Left ventricle myocardium inferior (tissue), 1 donor: ENCODE measurements at regions not wholly inside any gene's neighbourhood (a gene's known extent, or its start where the extent isn't known, plus 50 kb on each side); places are given as distances from the start of the nearest gene placed in this dataset.

Experiments
- DNase-seq: peaks from one replicate; pipeline ENCODE4 v3.0.0-alpha.2; 2020
- H3K27ac ChIP-seq: fragments of 200-600 bp; replicated peaks from 2 replicates; pipeline ENCODE4 v1.8.0; 2021
- H3K27me3 ChIP-seq: fragments of 200-600 bp; 2 replicates; pipeline ENCODE4 v1.8.0; 2021; ENCODE audit warnings: low read depth
- H3K36me3 ChIP-seq: fragments of 200-600 bp; 2 replicates; pipeline ENCODE4 v1.8.0; 2021
- H3K4me1 ChIP-seq: fragments of 200-600 bp; 2 replicates; pipeline ENCODE4 v1.8.0; 2021
- H3K4me3 ChIP-seq: fragments of 200-600 bp; 2 replicates; pipeline ENCODE4 v1.8.0; 2021; ENCODE audit warnings: mild to moderate bottlenecking, moderate library complexity
- H3K9me3 ChIP-seq: fragments of 200-600 bp; replicated peaks from 2 replicates; pipeline ENCODE4 v1.8.0; 2021
- CTCF ChIP-seq: fragments of 200-600 bp; IDR thresholded peaks from 2 replicates; pipeline ENCODE4 v1.8.0; 2021; ENCODE audit warnings: antibody characterized with exemption, mild to moderate bottlenecking, borderline replicate concordance
- intact Hi-C: fragments of 100-400 bp; cut with micrococcal nuclease; formaldehyde crosslinking; loops from one replicate; pipeline ENCODE4 v1.11.0; 2022
- donor health status: DM: no; HTN: yes; CAD: no; lungs with severe emphysema.

GRCh38 chr7:41261080-41261479 lies 441.8 kb downstream of the INHBA start:
- Histone ChIP-seq H3K27ac (no peak overlapping the region), H3K27me3 (no peaks in the 10 kb centered on the region), H3K4me3 (no peak overlapping the region), H3K36me3 (no peaks in the 10 kb centered on the region), H3K4me1 (peaks cover 5% of the 10 kb centered on the region), H3K9me3 (no peaks in the 10 kb centered on the region)
- DNase-seq: no peak
- intact Hi-C loops: no loop called here
- no peak for TF ChIP-seq CTCF

- intact Hi-C loops: no loop called here
- no peak for TF ChIP-seq CTCF
- no peak for DNase-seq
- Histone ChIP-seq H3K4me1 (peaks cover 1% of the 10 kb centered on the region), H3K36me3 (no peaks in the 10 kb centered on the region), H3K27ac (no peak overlapping the region), H3K4me3 (no peak overlapping the region), H3K27me3 (no peaks in the 10 kb centered on the region), H3K9me3 (no peaks in the 10 kb centered on the region)
Observed at GRCh38 chr7:41257660-41258059, 445.2 kb downstream of the INHBA start.

- no peak for DNase-seq
- intact Hi-C loops: no loop called here
- Histone ChIP-seq H3K27me3 (no peaks in the 10 kb centered on the region), H3K4me1 (no peaks in the 10 kb centered on the region), H3K27ac (no peak overlapping the region), H3K9me3 (no peaks in the 10 kb centered on the region), H3K4me3 (no peak overlapping the region), H3K36me3 (no peaks in the 10 kb centered on the region)
- TF ChIP-seq CTCF: no peak
Observed at GRCh38 chr7:41256186-41256945, 446.5 kb downstream of the INHBA start.

- DNase-seq: no peak
- H3K27me3 ChIP-seq: no peaks in the 10 kb centered on the region
- intact Hi-C loops: no loop called here
- no peaks in the 10 kb centered on the region for H3K9me3 ChIP-seq
- H3K4me3 ChIP-seq: no peak overlapping the region
- TF ChIP-seq CTCF: no peak
- H3K27ac ChIP-seq: no peak overlapping the region
- H3K36me3 ChIP-seq: no peaks in the 10 kb centered on the region
- no peaks in the 10 kb centered on the region for H3K4me1 ChIP-seq
Observed at GRCh38 chr7:41255716-41256115, 447.2 kb downstream of the INHBA start.

- Histone ChIP-seq H3K27ac (no peak overlapping the region), H3K27me3 (no peaks in the 10 kb centered on the region), H3K36me3 (no peaks in the 10 kb centered on the region), H3K4me1 (no peaks in the 10 kb centered on the region), H3K9me3 (no peaks in the 10 kb centered on the region), H3K4me3 (no peak overlapping the region)
- no peak for DNase-seq
- intact Hi-C loops: no loop called here
- no peak for TF ChIP-seq CTCF
Observed at GRCh38 chr7:41255113-41255512, 447.8 kb downstream of the INHBA start.
